GM18526 (cell line): ENCODE measurements at regions not wholly inside any gene's neighbourhood (a gene's known extent, or its start where the extent isn't known, plus 50 kb on each side); places are given as distances from the start of the nearest gene placed in this dataset.

Experiments
- POLR2A ChIP-seq: IDR thresholded peaks from 3 replicates; pipeline ENCODE4 v1.6.1; 2011; ENCODE audit not compliant: insufficient read length; ENCODE audit errors: extremely low read depth

- no peak for TF ChIP-seq POLR2A
Measured at GRCh38 chr14:89576145-89576927, 159.3 kb upstream of the FOXN3 start.

- TF ChIP-seq POLR2A: no peak
Measured at GRCh38 chr14:89575386-89576061, 158.5 kb upstream of the FOXN3 start.

DNA sequence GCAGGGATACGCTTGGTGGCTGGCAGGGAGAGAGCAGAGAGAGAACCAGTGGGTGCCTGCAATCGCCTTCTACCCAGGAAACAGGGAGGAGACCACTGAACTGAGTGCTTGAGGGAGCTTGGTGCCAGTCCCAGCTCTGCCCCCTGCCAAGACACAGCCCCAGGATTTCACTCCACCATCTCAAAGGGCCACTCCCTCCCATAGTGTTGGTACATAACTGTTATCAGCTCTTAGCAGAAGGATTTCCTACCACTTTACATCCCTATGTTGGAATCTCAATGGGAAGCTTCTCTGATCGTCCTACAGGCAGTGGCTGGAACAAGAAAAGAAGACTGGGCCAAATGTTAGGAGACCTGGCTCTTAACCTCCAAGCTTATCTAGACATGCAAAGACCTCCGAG lies 157.4 kb upstream of the FOXN3 start:
- no peak for TF ChIP-seq POLR2A

DNA sequence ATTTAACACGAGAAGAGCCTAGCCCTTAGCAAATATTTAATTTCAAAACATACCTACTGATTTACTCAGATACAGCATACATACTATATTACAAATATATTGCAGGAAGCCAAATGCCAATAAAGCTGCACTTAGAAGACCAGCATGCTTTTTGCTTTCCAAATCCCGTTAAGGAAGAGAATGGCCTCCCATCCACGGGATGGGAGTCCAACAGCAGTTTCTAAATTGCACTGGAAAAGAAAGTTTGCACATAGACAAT lies 156.3 kb upstream of the FOXN3 start:
- TF ChIP-seq POLR2A: no peak

DNA sequence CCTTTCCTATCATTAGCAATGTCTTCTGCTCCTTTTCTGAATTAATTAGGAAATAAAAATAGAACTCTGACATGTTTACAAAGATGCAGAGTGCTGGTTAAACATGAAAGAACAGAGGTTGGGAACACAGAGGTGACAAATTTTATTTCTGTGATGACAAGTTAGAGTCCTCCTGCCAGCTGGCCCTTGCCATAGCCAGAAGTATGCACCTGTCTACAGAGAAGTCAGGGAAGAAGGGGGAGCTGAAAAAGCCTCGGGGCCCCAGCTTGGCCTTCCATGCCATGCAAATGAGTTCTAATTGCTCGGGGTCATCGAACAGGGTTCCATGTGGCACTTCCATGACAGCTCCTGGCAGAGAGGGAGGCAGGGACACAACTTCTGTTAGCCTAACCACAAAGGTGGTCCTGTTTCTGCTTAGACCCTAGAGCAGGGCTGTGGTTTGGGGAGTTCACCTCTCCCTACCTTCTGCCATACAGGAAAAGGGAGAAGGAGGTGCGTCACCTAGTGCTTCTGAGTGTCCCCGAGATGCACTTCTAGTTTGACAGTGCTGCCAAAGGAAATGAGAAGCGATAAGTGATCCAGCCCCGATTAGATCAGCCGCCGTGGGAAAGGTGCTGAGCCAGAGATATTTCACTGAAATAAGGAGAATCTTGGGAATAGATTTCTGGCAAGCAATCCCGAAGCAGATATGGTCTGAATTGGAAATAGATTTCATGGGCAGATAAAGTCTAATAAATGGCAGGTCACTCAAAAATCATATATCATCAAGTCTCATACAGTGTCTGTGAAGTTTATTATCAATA lies 155.8 kb upstream of the FOXN3 start:
- no peak for TF ChIP-seq POLR2A

DNA sequence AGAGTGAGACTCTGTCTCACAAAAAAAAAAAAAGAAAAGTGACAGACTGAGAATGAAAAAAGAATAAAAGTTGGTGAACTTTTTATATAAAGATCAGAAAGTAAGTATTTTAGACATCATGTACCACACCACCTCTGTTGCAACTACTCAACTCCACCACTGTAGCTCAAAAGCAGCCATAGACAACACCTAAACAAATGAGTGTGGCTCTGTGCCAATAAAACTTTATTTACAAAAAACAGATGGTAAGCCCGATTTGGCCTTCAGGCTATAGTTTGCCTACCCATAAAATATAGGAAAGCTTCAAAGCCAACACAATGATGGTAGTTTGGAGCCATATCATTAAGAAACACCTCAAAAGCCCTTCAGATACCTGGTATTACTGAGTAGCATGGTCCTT lies 154.5 kb upstream of the FOXN3 start:
- TF ChIP-seq POLR2A: no peak

GRCh38 chr14:89566644-89567415 lies 149.8 kb upstream of the FOXN3 start:
- TF ChIP-seq POLR2A: no peak

- no peak for TF ChIP-seq POLR2A
Measured at GRCh38 chr14:89566180-89566579, 149.1 kb upstream of the FOXN3 start.

DNA sequence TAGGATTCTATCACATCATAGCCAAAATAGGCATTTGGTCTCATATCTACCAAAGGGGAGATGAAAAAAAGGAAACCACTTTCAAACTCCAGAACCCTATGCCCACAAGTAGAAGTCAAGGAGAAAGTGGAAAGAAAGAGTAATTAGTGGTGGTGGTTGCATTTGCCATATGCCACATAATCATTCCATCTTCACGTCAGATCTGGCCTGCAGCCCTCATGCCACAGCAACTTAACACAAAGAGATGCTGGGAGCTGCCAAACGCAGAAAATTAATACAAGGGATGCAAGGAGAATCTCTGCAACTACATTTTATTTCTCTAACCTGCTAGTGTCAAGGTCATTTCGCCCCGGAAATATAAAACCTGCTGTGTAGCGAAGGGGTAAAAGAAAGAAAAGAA lies 148.6 kb upstream of the FOXN3 start:
- no peak for TF ChIP-seq POLR2A

GRCh38 chr14:89564989-89565388 lies 148.0 kb upstream of the FOXN3 start:
- no peak for TF ChIP-seq POLR2A

DNA sequence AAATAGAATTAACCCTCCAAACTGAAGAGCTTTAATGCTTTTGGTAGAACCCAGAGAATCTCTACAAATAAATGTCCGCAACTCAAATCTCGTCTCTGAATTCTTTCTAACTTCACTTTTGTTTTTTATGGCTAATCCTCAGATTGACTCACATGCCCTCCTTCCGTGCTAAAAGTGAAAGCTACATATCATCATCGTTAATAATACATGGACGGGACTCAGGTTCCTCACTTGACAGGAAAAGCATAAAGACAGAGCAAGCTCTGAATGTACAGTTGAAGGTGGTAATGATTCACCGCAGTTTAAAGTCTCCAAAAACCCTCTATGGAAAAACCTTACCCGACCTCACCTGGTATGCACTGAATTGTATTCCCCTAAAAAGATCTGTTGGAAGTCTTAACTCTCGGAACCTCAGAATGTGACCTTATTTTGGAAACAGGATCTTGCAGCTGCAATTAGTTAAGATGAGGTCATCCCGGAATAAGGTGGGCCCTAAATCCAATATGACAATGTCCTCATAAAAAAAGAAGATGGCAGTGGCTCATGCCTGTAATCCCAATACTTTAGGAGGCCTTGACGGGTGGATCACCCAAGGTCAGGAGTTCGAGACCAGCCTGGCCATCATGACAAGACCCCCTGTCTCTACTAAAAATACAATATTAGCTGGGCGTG lies 147.4 kb upstream of the FOXN3 start:
- no peak for TF ChIP-seq POLR2A

DNA sequence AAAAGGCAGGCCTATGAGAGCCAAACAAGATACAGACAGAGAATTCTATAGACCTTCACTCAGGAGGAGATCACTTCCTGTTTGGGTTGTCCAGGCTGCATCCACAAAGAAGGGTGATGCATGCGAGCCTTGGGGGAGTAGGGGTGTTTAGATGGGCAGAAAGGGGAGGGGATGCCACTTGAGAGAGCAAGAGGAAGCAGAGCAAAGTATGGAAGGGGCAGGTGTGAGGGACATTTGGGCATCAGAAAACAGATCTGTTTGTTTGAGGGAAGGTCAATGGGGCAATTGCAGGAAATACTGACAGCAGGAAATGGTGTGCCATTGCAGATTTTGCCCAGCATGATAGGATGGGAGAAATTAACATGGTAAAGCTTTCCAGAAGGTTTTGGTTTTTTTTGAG lies 146.4 kb upstream of the FOXN3 start:
- TF ChIP-seq POLR2A: no peak

DNA sequence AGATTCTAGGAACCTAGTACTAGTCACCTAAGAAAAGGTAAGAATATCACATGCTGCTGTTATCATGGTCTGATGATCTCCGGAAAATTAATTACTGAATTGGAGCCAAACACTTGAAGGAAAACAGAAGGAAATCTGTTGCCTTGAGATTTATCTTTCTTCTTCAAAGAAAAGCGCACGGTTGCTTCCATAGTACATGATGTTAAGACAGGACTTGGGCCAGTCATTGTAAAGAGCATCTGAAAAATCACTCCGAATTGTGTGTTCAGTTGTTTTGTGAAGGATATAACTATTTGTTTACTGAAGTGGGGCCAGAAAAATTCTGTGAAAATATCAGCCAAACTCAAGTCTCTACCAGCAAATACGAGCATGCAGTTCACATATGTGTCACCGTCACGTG lies 134.9 kb upstream of the FOXN3 start:
- TF ChIP-seq POLR2A: no peak

GRCh38 chr14:89551432-89551831 lies 134.4 kb upstream of the FOXN3 start:
- no peak for TF ChIP-seq POLR2A

DNA sequence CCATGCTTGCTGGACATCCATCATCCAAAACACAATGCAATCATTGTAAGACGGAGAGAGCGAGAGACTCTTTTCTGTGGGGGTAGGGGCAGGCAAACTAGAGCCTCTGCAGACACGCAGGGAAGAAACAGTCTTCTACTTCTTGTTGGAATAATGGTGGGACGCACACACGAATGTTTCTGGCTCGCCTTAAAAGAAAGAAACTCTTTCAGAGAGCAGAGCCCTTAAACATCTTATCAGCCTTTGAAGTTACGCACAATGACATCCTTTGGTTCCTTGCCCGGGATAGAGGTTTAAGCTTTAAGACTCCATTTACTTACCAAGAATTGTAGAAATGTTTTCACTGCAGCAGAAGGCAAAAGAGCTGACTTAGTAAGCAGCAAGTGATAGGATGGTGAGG lies 133.8 kb upstream of the FOXN3 start:
- no peak for TF ChIP-seq POLR2A
